GM12878 (cell line): ENCODE measurements at regions not wholly inside any gene's neighbourhood (a gene's known extent, or its start where the extent isn't known, plus 50 kb on each side); places are given as distances from the start of the nearest gene placed in this dataset.

ENCODE experiments used
- EP300 ChIP-seq, 2 experiments: fragments of 150-350 bp in 1 of 2; IDR thresholded peaks; 2 replicates each; pipeline ENCODE4 v1.6.1; 2011 to 2012; ENCODE audit warnings: low read depth in 2 of 2, low read length in 2 of 2, borderline replicate concordance in 1 of 2, improper control_type of control experiment in 1 of 2, inconsistent platforms in 1 of 2; ENCODE audit not compliant: control insufficient read depth in 1 of 2
- EZH2 ChIP-seq: IDR thresholded peaks from 2 replicates; pipeline ENCODE4 v1.6.1; 2012; ENCODE audit warnings: low read depth, mild to moderate bottlenecking, control low read depth, inconsistent platforms, low read length, borderline replicate concordance; ENCODE audit not compliant: control insufficient read depth
- HDAC6 ChIP-seq: fragments of 200-600 bp; sonication (generic); IDR thresholded peaks from one replicate; pipeline ENCODE4 v1.8.0; 2017; ENCODE audit warnings: antibody characterized with exemption; ENCODE audit not compliant: unreplicated experiment
- MTA2 ChIP-seq: fragments of 450-650 bp; IDR thresholded peaks from 2 replicates; pipeline ENCODE4 v1.6.1; 2016; ENCODE audit warnings: low read depth, mild to moderate bottlenecking, moderate library complexity
- ZBTB11 ChIP-seq: fragments of 450-650 bp; formaldehyde crosslinking; IDR thresholded peaks from 2 replicates; pipeline ENCODE4 v1.5.0; 2022; ENCODE audit warnings: mild to moderate bottlenecking, missing genetic modification characterization
- ZNF217 ChIP-seq: fragments of 450-650 bp; IDR thresholded peaks from 2 replicates; pipeline ENCODE4 v1.6.1; 2017; ENCODE audit warnings: antibody characterized with exemption, mild to moderate bottlenecking

DNA sequence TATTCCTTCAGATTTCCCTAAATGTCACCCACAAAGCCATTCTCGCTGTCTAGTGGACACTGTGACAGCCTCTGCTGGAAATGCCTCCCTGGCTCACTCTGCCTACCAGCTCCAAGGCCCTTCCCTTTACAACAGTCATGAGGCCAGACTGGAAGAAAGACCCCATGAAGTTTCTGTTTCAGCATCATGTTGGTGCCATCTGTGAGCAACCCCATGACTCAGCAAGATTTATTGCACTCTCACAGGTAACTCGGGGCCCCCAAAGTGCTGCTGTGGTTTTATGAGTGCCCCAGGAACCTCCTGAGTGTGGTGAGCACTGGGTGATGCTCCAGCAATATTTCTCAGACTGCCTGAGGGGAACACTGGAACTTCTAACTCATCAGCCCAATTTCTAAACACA is 218.6 kb downstream of the ZNF33B start:
- TF ChIP-seq MTA2 (no peak), HDAC6 (no peak), EZH2 (no peak), EP300 (IDR thresholded peaks at IDR 0.05; ENCODE audit: borderline replicate concordance in 1 of 2, control insufficient read depth in 1 of 2, low read depth in 2 of 2, low read length in 2 of 2) (no peak), ZNF217 (no peak), ZBTB11 (no peak)
